ENCODE measurements at regions not wholly inside any gene's neighbourhood (a gene's known extent, or its start where the extent isn't known, plus 50 kb on each side); places are given as distances from the start of the nearest gene placed in this dataset.

DNA sequence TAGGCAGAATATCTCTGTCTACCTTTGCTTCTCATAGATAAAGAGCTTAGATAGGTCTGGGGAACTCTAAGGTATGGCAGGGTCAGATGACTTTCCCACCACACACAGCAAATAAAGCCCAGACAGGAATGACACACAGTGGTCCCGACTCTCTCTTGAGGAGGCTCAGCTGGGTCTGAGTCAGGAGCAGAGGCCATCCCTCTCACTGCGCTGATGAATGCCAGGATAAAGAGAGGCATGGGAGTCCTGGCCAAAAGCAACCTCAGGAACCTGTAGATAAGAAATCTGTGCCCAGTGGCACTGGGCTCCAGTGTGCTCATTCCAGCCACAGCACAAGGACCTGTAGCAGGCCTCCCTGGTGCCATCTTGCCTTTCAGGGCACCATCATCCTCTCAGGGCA lies 129.4 kb upstream of the PARP11 start:
- Histone ChIP-seq H3K9me3 (no peaks in the 10 kb centered on the region), H3K4me1 (peaks cover 6% of the 10 kb centered on the region), H3K27me3 (no peaks in the 10 kb centered on the region), H3K27ac (no peak overlapping the region), H3K4me3 (no peak overlapping the region), H3K36me3 (no peaks in the 10 kb centered on the region)
- TF ChIP-seq, protein P1, sequence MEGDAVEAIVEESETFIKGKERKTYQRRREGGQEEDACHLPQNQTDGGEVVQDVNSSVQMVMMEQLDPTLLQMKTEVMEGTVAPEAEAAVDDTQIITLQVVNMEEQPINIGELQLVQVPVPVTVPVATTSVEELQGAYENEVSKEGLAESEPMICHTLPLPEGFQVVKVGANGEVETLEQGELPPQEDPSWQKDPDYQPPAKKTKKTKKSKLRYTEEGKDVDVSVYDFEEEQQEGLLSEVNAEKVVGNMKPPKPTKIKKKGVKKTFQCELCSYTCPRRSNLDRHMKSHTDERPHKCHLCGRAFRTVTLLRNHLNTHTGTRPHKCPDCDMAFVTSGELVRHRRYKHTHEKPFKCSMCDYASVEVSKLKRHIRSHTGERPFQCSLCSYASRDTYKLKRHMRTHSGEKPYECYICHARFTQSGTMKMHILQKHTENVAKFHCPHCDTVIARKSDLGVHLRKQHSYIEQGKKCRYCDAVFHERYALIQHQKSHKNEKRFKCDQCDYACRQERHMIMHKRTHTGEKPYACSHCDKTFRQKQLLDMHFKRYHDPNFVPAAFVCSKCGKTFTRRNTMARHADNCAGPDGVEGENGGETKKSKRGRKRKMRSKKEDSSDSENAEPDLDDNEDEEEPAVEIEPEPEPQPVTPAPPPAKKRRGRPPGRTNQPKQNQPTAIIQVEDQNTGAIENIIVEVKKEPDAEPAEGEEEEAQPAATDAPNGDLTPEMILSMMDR (IDR thresholded peaks at IDR 0.05): no peak
- no peak for ATAC-seq
- intact Hi-C loops (cut with DNase I): no loop called here
- DNase-seq: no peak

GRCh38 chr12:4001841-4002240 lies 128.6 kb upstream of the PARP11 start:
- intact Hi-C loops (cut with DNase I): no loop called here
- H3K27me3 ChIP-seq: no peaks in the 10 kb centered on the region
- ATAC-seq (no peak), DNase-seq (no peak)
- H3K27ac ChIP-seq: no peak overlapping the region
- H3K4me3 ChIP-seq: no peak overlapping the region
- no peaks in the 10 kb centered on the region for H3K36me3 ChIP-seq
- H3K9me3 ChIP-seq: no peaks in the 10 kb centered on the region
- TF ChIP-seq, protein P1 (IDR thresholded peaks at IDR 0.05): no peak
- H3K4me1 ChIP-seq: peaks cover 6% of the 10 kb centered on the region

- Histone ChIP-seq H3K9me3 (no peaks in the 10 kb centered on the region), H3K27me3 (no peaks in the 10 kb centered on the region), H3K4me3 (no peak overlapping the region), H3K27ac (no peak overlapping the region), H3K36me3 (no peaks in the 10 kb centered on the region), H3K4me1 (peaks cover 6% of the 10 kb centered on the region)
- ATAC-seq (no peak), DNase-seq (no peak)
- intact Hi-C loops (cut with DNase I): no loop called here
- TF ChIP-seq, protein P1 (IDR thresholded peaks at IDR 0.05): no peak
Observed at GRCh38 chr12:4001031-4001430, 127.8 kb upstream of the PARP11 start.

- TF ChIP-seq, protein P1 (IDR thresholded peaks at IDR 0.05): no peak
Observed at GRCh38 chr12:3999904-4000303, 126.7 kb upstream of the PARP11 start.

GRCh38 chr12:3998968-3999792 lies 126.0 kb upstream of the PARP11 start:
- no peaks in the 10 kb centered on the region for H3K9me3 ChIP-seq
- H3K27ac ChIP-seq: peak overlapping the region; percentile 81
- H3K36me3 ChIP-seq: no peaks in the 10 kb centered on the region
- DNase-seq (no peak), ATAC-seq (peak; percentile 90)
- peaks cover 6% of the 10 kb centered on the region for H3K4me1 ChIP-seq
- no peaks in the 10 kb centered on the region for H3K27me3 ChIP-seq
- TF ChIP-seq, protein P1 (IDR thresholded peaks at IDR 0.05): no peak
- no peak overlapping the region for H3K4me3 ChIP-seq
- intact Hi-C loops (cut with DNase I): no loop called here

More at GRCh38 chr12:3999904-4000303, 126.7 kb upstream of the PARP11 start:
- H3K9me3 ChIP-seq: no peaks in the 10 kb centered on the region
- H3K36me3 ChIP-seq: no peaks in the 10 kb centered on the region
- H3K27ac ChIP-seq: peak overlapping the region; percentile 81
- ATAC-seq (no peak), DNase-seq (no peak)
- H3K4me1 ChIP-seq: peaks cover 6% of the 10 kb centered on the region
- intact Hi-C loops (cut with DNase I): no loop called here
- no peak overlapping the region for H3K4me3 ChIP-seq
- H3K27me3 ChIP-seq: no peaks in the 10 kb centered on the region

All from upper lobe of right lung (tissue), 1 donor.